HepG2 (cell line): ENCODE measurements at regions not wholly inside any gene's neighbourhood (a gene's known extent, or its start where the extent isn't known, plus 50 kb on each side); places are given as distances from the start of the nearest gene placed in this dataset.

Experiments
- KIAA2018 ChIP-seq: sonication (generic); formaldehyde crosslinking; IDR thresholded peaks from 2 replicates; pipeline ENCODE4 v1.5.0; 2020; ENCODE audit warnings: mild to moderate bottlenecking, missing genetic modification reagents, borderline replicate concordance
- MTA1 ChIP-seq: sonication (generic); formaldehyde crosslinking; IDR thresholded peaks from 2 replicates; pipeline ENCODE4 v1.4.0; 2020; ENCODE audit warnings: missing genetic modification reagents, mild to moderate bottlenecking, borderline replicate concordance
- NFATC3 ChIP-seq: sonication (generic); formaldehyde crosslinking; IDR thresholded peaks from 2 replicates; pipeline ENCODE4 v1.5.1; 2020; ENCODE audit warnings: mild to moderate bottlenecking, missing genetic modification reagents
- NR2F6 ChIP-seq, 2 experiments: IDR thresholded peaks; 2 replicates each; pipeline ENCODE4 v1.6.1; 2016; ENCODE audit warnings: antibody characterized with exemption in 1 of 2, mild to moderate bottlenecking in 1 of 2
- PCBP2 ChIP-seq: fragments of 200-400 bp; formaldehyde crosslinking; optimal IDR thresholded peaks from 2 replicates; pipeline ENCODE3; 2018; ENCODE audit warnings: low read length, low read depth; ENCODE audit not compliant: poor library complexity, severe bottlenecking
- PRDM10 ChIP-seq: sonication (generic); formaldehyde crosslinking; IDR thresholded peaks from 2 replicates; pipeline ENCODE4 v1.4.0; 2020; ENCODE audit warnings: low read depth, missing genetic modification reagents
- PRMT3 ChIP-seq: sonication (generic); formaldehyde crosslinking; IDR thresholded peaks from 2 replicates; pipeline ENCODE4 v1.8.1; 2022; ENCODE audit warnings: low read depth, mild to moderate bottlenecking, moderate library complexity, missing genetic modification reagents, borderline replicate concordance
- RAD21 ChIP-seq: fragments of 450-650 bp; formaldehyde crosslinking; IDR thresholded peaks from 2 replicates; pipeline ENCODE4 v1.5.0; 2020; ENCODE audit warnings: mild to moderate bottlenecking
- RFX1 ChIP-seq: fragments of 450-650 bp; IDR thresholded peaks from 2 replicates; pipeline ENCODE4 v1.6.1; 2017
- SOX13 ChIP-seq, 3 experiments: fragments of 450-650 bp in 1 of 3; sonication (generic) in 1 of 3; formaldehyde crosslinking in 1 of 3; IDR thresholded peaks in 2 of 3; conservative IDR thresholded peaks in 1 of 3; 2 replicates each; pipeline versions ENCODE4 v1.5.0 to v1.6.1; 2016 to 2020; ENCODE audit warnings: antibody characterized with exemption in 1 of 3, mild to moderate bottlenecking in 1 of 3, missing compliant biosample characterization in 1 of 3, missing genetic modification reagents in 1 of 3, moderate library complexity in 1 of 3
- ZNF382 ChIP-seq: sonication (generic); formaldehyde crosslinking; IDR thresholded peaks from 2 replicates; pipeline ENCODE4 v1.5.0; 2020; ENCODE audit warnings: missing genetic modification reagents, mild to moderate bottlenecking, borderline replicate concordance
- ZNF616 ChIP-seq: sonication (generic); formaldehyde crosslinking; IDR thresholded peaks from 2 replicates; pipeline ENCODE4 v1.5.0; 2020; ENCODE audit warnings: low read depth, mild to moderate bottlenecking, missing genetic modification reagents
- ZNF781 ChIP-seq: sonication (generic); formaldehyde crosslinking; IDR thresholded peaks from 2 replicates; pipeline ENCODE4 v1.5.1; 2020; ENCODE audit warnings: borderline replicate concordance, mild to moderate bottlenecking, missing genetic modification reagents; ENCODE audit errors: not compliant biosample characterization
- ZSCAN12 ChIP-seq: sonication (generic); formaldehyde crosslinking; IDR thresholded peaks from 2 replicates; pipeline ENCODE4 v1.9.0; 2021; ENCODE audit warnings: mild to moderate bottlenecking, missing genetic modification reagents

GRCh38 chr13:39892721-39893685, 237.5 kb downstream of the COG6 start (continued):
- TF ChIP-seq PRDM10 (CRISPR knock-in tag) (no peak), PCBP2 (no peak), ZNF616 (CRISPR knock-in tag) (no peak), MTA1 (CRISPR knock-in tag) (no peak), ZNF781 (CRISPR knock-in tag) (no peak), RAD21 (CRISPR knock-in tag) (no peak), ZNF382 (CRISPR knock-in tag) (no peak), ZSCAN12 (no peak), NR2F6 (IDR thresholded peaks at IDR 0.05) (no peak), NR2F6 (CRISPR knock-in tag; IDR thresholded peaks at IDR 0.05) (no peak), KIAA2018 (no peak), PRMT3 (no peak), SOX13 (IDR thresholded peaks at IDR 0.05) (no peak), SOX13 (CRISPR knock-in tag; conservative IDR thresholded peaks at IDR 0.05 in 1 of 2, IDR thresholded peaks at IDR 0.05 in 1 of 2) (no peak), RFX1 (no peak), NFATC3 (CRISPR knock-in tag) (no peak)
